ENCODE measurements at regions not wholly inside any gene's neighbourhood (a gene's known extent, or its start where the extent isn't known, plus 50 kb on each side); places are given as distances from the start of the nearest gene placed in this dataset.

DNA sequence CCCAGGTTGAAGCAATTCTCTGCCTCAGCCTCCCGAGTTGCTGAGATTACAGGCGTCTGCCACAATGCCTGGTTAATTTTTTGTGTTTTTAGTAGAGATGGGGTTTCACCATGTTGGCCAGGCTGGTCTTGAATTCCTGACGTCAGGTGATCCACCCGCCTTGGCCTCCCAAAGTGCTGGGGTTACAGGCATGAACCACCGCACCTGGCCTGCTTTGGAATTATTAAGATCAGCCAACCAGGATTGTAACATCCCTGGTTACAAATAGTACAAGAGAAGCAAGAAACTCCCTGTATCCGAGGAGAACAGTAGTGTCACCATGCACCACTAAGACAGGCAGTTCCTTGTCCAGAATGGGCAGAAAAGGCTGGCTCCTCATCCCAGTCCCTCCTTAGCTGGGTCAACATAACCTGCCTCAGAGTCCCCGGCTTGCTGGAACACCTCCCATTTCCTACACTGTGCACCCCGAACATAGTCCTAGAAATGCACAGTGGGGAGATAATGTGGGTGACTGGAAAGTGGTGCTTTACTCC lies 77.2 kb upstream of the INCENP start:
- Mint-ChIP-seq H3K9me3 (no peaks in the 10 kb centered on the region), H3K4me1 (peaks cover 4% of the 10 kb centered on the region)

GRCh38 chr11:62044639-62045121 lies 77.2 kb upstream of the FTH1 start:
- DNase-seq = no peak
- peaks cover 4% of the 10 kb centered on the region for H3K27me3 Mint-ChIP-seq
- H3K9me3 Mint-ChIP-seq = no peaks in the 10 kb centered on the region
- no peaks in the 10 kb centered on the region for H3K36me3 Mint-ChIP-seq
- no peak overlapping the region for H3K4me3 Mint-ChIP-seq
- peaks cover 4% of the 10 kb centered on the region for H3K4me1 Mint-ChIP-seq
- no peak overlapping the region for H3K27ac Mint-ChIP-seq

More for the DNA sequence above, 77.2 kb upstream of the INCENP start:
- peaks cover 4% of the 10 kb centered on the region for H3K27me3 Mint-ChIP-seq
- H3K4me3 Mint-ChIP-seq = no peak overlapping the region
- no peak overlapping the region for H3K27ac Mint-ChIP-seq
- no peak for DNase-seq
- no peaks in the 10 kb centered on the region for H3K36me3 Mint-ChIP-seq

DNA sequence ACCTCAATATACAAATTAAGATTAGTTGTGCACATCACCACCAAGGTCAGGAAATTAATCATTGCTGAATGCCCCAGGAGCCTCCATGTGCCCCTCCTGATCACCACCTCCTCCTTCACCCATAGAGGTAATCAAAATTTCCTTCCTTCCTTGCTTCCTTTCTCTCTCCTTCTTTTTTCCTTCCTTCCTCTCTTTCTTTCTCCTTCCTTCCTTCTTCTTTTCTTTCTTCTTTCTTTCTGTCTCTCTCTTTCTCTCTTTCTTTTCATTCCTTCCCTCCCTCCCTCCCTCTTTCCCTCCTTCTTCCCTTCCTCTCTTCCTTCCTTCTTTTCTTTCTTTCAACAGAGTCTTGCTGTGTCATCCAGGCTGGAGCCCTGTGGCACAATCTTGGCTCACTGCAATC lies 67.9 kb upstream of the FTH1 start:
- Mint-ChIP-seq H3K9me3 (peaks cover 4% of the 10 kb centered on the region), H3K4me3 (no peak overlapping the region), H3K4me1 (no peaks in the 10 kb centered on the region), H3K27ac (no peak overlapping the region), H3K27me3 (peaks cover 13% of the 10 kb centered on the region), H3K36me3 (no peaks in the 10 kb centered on the region)
- DNase-seq = no peak

GRCh38 chr11:62034036-62034338 lies 66.6 kb upstream of the FTH1 start:
- Mint-ChIP-seq H3K4me1 (no peaks in the 10 kb centered on the region), H3K27me3 (peaks cover 9% of the 10 kb centered on the region), H3K4me3 (no peak overlapping the region), H3K36me3 (no peaks in the 10 kb centered on the region), H3K9me3 (peaks cover 4% of the 10 kb centered on the region), H3K27ac (no peak overlapping the region)
- DNase-seq = no peak

GRCh38 chr11:62033191-62034035 lies 66.0 kb upstream of the FTH1 start:
- H3K9me3 Mint-ChIP-seq = peaks cover 4% of the 10 kb centered on the region
- no peak overlapping the region for H3K4me3 Mint-ChIP-seq
- no peak overlapping the region for H3K27ac Mint-ChIP-seq
- H3K27me3 Mint-ChIP-seq = peaks cover 6% of the 10 kb centered on the region
- no peak for DNase-seq
- H3K36me3 Mint-ChIP-seq = no peaks in the 10 kb centered on the region
- H3K4me1 Mint-ChIP-seq = peaks cover under 1% of the 10 kb centered on the region

DNA sequence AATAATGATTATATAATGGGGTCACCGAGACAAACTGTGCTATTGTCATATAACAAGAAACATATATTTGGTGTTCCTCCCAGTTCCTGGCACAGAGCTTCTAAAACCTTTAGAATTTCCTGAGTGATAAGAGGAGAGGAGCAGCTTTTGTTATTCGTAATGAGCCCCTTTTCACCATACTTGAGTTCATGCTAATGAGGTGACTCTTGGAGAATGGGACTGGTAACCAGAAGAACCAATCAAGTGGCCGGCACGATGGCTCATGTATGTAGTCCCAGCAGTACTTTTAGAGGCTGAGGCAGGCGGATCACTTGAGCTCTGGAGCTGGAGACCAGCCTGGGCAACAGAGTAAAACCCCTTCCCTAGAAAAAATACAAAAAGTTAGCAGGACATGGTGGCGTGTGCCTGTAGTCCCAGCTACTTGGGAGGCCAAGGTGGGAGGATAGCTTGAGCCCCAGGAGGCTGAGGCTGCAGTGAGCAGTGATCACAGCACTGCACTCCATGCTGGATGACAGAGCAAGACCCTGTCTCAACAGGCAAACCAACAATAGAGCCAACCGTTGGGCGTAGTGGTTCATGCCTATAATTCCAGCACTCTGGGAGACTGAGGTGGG lies 62.7 kb upstream of the FTH1 start:
- no peak for DNase-seq
- Mint-ChIP-seq H3K9me3 (peaks cover 4% of the 10 kb centered on the region), H3K4me3 (no peak overlapping the region), H3K36me3 (no peaks in the 10 kb centered on the region), H3K27ac (no peak overlapping the region), H3K4me1 (peaks cover 11% of the 10 kb centered on the region), H3K27me3 (peaks cover under 1% of the 10 kb centered on the region)

GRCh38 chr11:62026739-62027370 lies 59.4 kb upstream of the FTH1 start:
- H3K9me3 Mint-ChIP-seq = peaks cover 2% of the 10 kb centered on the region
- no peaks in the 10 kb centered on the region for H3K27me3 Mint-ChIP-seq
- no peak for DNase-seq
- no peak overlapping the region for H3K27ac Mint-ChIP-seq
- no peaks in the 10 kb centered on the region for H3K36me3 Mint-ChIP-seq
- no peak overlapping the region for H3K4me3 Mint-ChIP-seq
- H3K4me1 Mint-ChIP-seq = peaks cover 15% of the 10 kb centered on the region

- H3K4me1 Mint-ChIP-seq = peaks cover 15% of the 10 kb centered on the region
- H3K27ac Mint-ChIP-seq = peak overlapping the region; percentile 83
- H3K4me3 Mint-ChIP-seq = peak overlapping the region; percentile 42
- DNase-seq = peak; percentile 53
- H3K27me3 Mint-ChIP-seq = no peaks in the 10 kb centered on the region
- H3K9me3 Mint-ChIP-seq = peaks cover 9% of the 10 kb centered on the region
- no peaks in the 10 kb centered on the region for H3K36me3 Mint-ChIP-seq
These were observed 58.2 kb upstream of the FTH1 start for GRCh38 chr11:62025487-62026105.

- Mint-ChIP-seq H3K4me3 (peak overlapping the region; percentile 42), H3K9me3 (peaks cover 9% of the 10 kb centered on the region), H3K27ac (peak overlapping the region; percentile 83), H3K36me3 (no peaks in the 10 kb centered on the region), H3K27me3 (no peaks in the 10 kb centered on the region), H3K4me1 (peaks cover 15% of the 10 kb centered on the region)
- no peak for DNase-seq
These were observed 57.6 kb upstream of the FTH1 start for GRCh38 chr11:62024936-62025486.

GRCh38 chr11:62022211-62022610 lies 54.8 kb upstream of the FTH1 start:
- Mint-ChIP-seq H3K27ac (no peak overlapping the region), H3K9me3 (peaks cover 9% of the 10 kb centered on the region), H3K4me3 (no peak overlapping the region), H3K4me1 (peaks cover 14% of the 10 kb centered on the region), H3K27me3 (no peaks in the 10 kb centered on the region), H3K36me3 (no peaks in the 10 kb centered on the region)
- DNase-seq = no peak

DNA sequence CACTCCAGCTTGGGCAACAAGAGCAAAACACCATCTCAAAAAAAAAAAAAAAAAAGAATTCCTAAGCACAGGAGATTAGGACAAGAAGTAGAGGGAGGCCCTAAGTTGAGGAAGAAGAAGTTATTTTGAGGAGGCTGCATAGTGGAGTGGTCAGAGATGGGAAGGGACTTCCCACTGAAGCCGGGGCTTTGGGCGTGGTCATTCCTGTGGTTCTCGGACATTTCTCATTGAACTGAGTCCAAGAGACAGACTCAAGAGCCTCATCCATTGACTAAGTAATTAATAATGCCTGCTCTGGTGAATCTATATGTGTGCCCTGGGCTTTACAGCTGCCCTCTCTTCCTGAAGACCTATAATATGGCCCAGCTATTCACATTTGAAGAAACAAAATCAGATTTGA lies 53.2 kb upstream of the FTH1 start:
- H3K9me3 Mint-ChIP-seq = peaks cover 9% of the 10 kb centered on the region
- no peaks in the 10 kb centered on the region for H3K27me3 Mint-ChIP-seq
- DNase-seq = no peak
- no peaks in the 10 kb centered on the region for H3K36me3 Mint-ChIP-seq
- H3K27ac Mint-ChIP-seq = no peak overlapping the region
- H3K4me3 Mint-ChIP-seq = no peak overlapping the region
- peaks cover 10% of the 10 kb centered on the region for H3K4me1 Mint-ChIP-seq

GRCh38 chr11:62018981-62019664 lies 51.7 kb upstream of the FTH1 start:
- H3K27ac Mint-ChIP-seq = no peak overlapping the region
- no peak for DNase-seq
- H3K36me3 Mint-ChIP-seq = no peaks in the 10 kb centered on the region
- no peaks in the 10 kb centered on the region for H3K4me1 Mint-ChIP-seq
- no peaks in the 10 kb centered on the region for H3K27me3 Mint-ChIP-seq
- peaks cover 9% of the 10 kb centered on the region for H3K9me3 Mint-ChIP-seq
- H3K4me3 Mint-ChIP-seq = no peak overlapping the region

DNA sequence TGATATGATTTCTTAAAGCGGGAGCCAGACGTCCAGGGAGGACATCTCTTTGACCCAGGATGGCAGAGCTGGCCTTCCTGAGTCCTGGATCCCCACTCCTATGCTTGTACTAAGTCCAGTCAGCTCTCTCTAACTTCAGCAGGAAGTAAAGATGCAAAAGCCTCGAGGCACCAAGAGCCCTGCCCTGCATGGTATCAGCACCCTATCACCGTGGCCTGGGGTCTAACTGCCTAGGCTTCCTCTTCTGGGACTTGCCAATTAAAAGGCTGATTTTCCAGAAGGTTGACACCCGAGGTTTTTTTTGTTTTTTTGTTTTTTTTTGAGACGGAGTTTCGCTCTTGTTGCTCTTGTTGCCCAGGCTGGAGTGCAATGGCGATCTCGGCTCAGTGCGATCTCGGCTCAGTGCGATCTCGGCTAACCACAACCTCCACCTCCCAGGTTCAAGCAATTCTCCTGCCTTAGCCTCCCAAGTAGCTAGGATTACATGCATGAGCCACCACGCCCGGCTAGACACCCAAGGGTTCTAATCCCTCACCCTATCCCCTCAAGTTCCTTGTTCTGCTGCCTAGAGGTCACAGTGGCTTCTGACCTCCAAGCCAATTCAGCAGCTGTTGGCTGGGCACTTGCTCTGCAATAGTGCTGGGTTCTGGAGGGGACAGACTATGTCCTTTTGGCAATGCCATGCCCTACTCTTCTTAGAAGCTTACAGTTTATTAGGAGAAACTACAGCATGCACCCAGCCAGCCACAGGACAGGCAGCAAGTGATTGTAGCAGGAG lies 50.6 kb upstream of the FTH1 start:
- Mint-ChIP-seq H3K36me3 (no peaks in the 10 kb centered on the region), H3K4me3 (no peak overlapping the region), H3K27ac (no peak overlapping the region), H3K4me1 (no peaks in the 10 kb centered on the region), H3K27me3 (no peaks in the 10 kb centered on the region), H3K9me3 (peaks cover 9% of the 10 kb centered on the region)
- no peak for DNase-seq
